Tibial artery (tissue), 4 donors: ENCODE measurements at regions not wholly inside any gene's neighbourhood (a gene's known extent, or its start where the extent isn't known, plus 50 kb on each side); places are given as distances from the start of the nearest gene placed in this dataset.

Experiments used
- DNase-seq, 2 donors: peaks; one replicate each; pipeline ENCODE4 v3.0.0-alpha.2; 2019
- H3K27ac ChIP-seq, 2 donors: fragments of 200-600 bp; sonication (generic) in 1 of 2; 1 replicate in 1 of 2; 2 replicates in 1 of 2; pipeline ENCODE4 v1.5.1; 2018 to 2019; ENCODE audit warnings: mild to moderate bottlenecking in 1 of 2
- H3K27me3 ChIP-seq, 2 donors: fragments of 200-600 bp; sonication (generic) in 1 of 2; one replicate each; pipeline versions ENCODE4 v1.5.1 to v1.6.0; 2016 to 2019
- H3K36me3 ChIP-seq, 3 donors: fragments of 200-600 bp; sonication (generic) in 2 of 3; one replicate each; pipeline ENCODE4 v1.5.1; 2016 to 2019; ENCODE audit warnings: mild to moderate bottlenecking in 2 of 3
- H3K4me1 ChIP-seq, 4 donors: fragments of 200-600 bp; sonication (generic) in 2 of 4; 1 replicate in 3 of 4; 2 replicates in 1 of 4; pipeline ENCODE4 v1.5.1; 2016 to 2019
- H3K4me3 ChIP-seq, 2 donors: fragments of 200-600 bp; sonication (generic) in 1 of 2; 1 replicate in 1 of 2; 2 replicates in 1 of 2; pipeline ENCODE4 v1.5.1; 2018 to 2019; ENCODE audit warnings: mild to moderate bottlenecking in 2 of 2
- H3K9me3 ChIP-seq, 3 donors: fragments of 200-600 bp; sonication (generic) in 1 of 3; one replicate each; pipeline ENCODE4 v1.5.1; 2016 to 2019
- CTCF ChIP-seq, 2 experiments: fragments of 200-600 bp in 1 of 2; fragments of 450-650 bp in 1 of 2; IDR thresholded peaks; one replicate each; pipeline ENCODE4 v1.5.1; 2017 to 2019; ENCODE audit warnings: antibody characterized with exemption in 2 of 2, mild to moderate bottlenecking in 1 of 2, moderate library complexity in 1 of 2
- intact Hi-C: fragments of 100-400 bp; cut with DNase I; formaldehyde crosslinking; loops from one replicate; pipeline ENCODE4 v1.15.0; 2023; ENCODE audit warnings: low total_unique reads

GRCh38 chr4:38290366-38290765 is 330.2 kb downstream of the PTTG2 start:
- H3K27me3 ChIP-seq: no peaks in the 10 kb centered on the region
- H3K36me3 ChIP-seq: no peaks in the 10 kb centered on the region
- H3K4me1 ChIP-seq: no peaks in the 10 kb centered on the region
- no peak overlapping the region for H3K4me3 ChIP-seq
- no peak for DNase-seq
- peaks cover 3 to 12% (median 6%) of the 10 kb centered on the region in 3 donors for H3K9me3 ChIP-seq
- no peak for TF ChIP-seq CTCF (IDR thresholded peaks at IDR 0.05)
- no peak overlapping the region for H3K27ac ChIP-seq
- intact Hi-C loops: no loop called here

- H3K27ac ChIP-seq: no peak overlapping the region
- H3K27me3 ChIP-seq: no peaks in the 10 kb centered on the region
- DNase-seq: no peak
- H3K9me3 ChIP-seq: peaks cover 3 to 12% (median 6%) of the 10 kb centered on the region in 3 donors
- intact Hi-C loops: no loop called here
- TF ChIP-seq CTCF (IDR thresholded peaks at IDR 0.05): no peak
- no peaks in the 10 kb centered on the region for H3K4me1 ChIP-seq
- no peaks in the 10 kb centered on the region for H3K36me3 ChIP-seq
- no peak overlapping the region for H3K4me3 ChIP-seq
Measured at GRCh38 chr4:38290914-38291313, 330.7 kb downstream of the PTTG2 start.

DNA sequence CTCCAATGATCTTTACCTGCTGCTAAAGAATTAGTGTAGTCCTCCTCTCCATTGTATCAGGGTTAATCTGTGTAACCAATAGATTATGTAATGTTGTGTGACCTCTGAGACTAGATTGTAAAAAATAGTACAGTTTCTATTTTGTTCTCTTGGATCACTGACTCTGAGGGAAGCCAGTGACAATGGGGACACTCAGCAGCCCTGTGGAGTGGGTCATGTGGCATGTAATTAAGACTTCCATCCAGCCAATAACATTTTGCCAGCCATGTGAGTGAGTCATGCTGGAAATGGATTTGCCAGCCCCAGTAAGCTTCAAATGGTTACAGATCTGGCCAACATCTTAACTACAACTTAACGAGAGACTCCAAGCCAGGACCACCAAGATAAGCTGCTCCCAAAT is 332.3 kb downstream of the PTTG2 start:
- intact Hi-C loops: no loop called here
- H3K27ac ChIP-seq: no peak overlapping the region
- TF ChIP-seq CTCF (IDR thresholded peaks at IDR 0.05): no peak
- no peak for DNase-seq
- no peaks in the 10 kb centered on the region for H3K4me1 ChIP-seq
- no peaks in the 10 kb centered on the region for H3K27me3 ChIP-seq
- no peaks in the 10 kb centered on the region for H3K36me3 ChIP-seq
- no peak overlapping the region for H3K4me3 ChIP-seq
- H3K9me3 ChIP-seq: peaks cover 3 to 12% (median 6%) of the 10 kb centered on the region in 3 donors

GRCh38 chr4:38294238-38294637 is 334.0 kb downstream of the PTTG2 start:
- H3K4me3 ChIP-seq: no peak overlapping the region
- H3K9me3 ChIP-seq: peaks cover 3 to 26% (median 12%) of the 10 kb centered on the region in 3 donors
- H3K27ac ChIP-seq: no peak overlapping the region
- DNase-seq: no peak
- H3K36me3 ChIP-seq: no peaks in the 10 kb centered on the region
- no peak for TF ChIP-seq CTCF (IDR thresholded peaks at IDR 0.05)
- no peaks in the 10 kb centered on the region for H3K27me3 ChIP-seq
- intact Hi-C loops: no loop called here
- no peaks in the 10 kb centered on the region for H3K4me1 ChIP-seq

GRCh38 chr4:38297061-38297460 is 336.9 kb downstream of the PTTG2 start:
- H3K9me3 ChIP-seq: peaks cover 3 to 33% (median 12%) of the 10 kb centered on the region in 3 donors
- no peak overlapping the region for H3K4me3 ChIP-seq
- no peaks in the 10 kb centered on the region for H3K36me3 ChIP-seq
- no peak for TF ChIP-seq CTCF (IDR thresholded peaks at IDR 0.05)
- H3K27me3 ChIP-seq: no peaks in the 10 kb centered on the region
- no peak for DNase-seq
- H3K4me1 ChIP-seq: no peaks in the 10 kb centered on the region
- no peak overlapping the region for H3K27ac ChIP-seq
- intact Hi-C loops: no loop called here
